Fibroblast of pulmonary artery (primary cell): ENCODE measurements at regions not wholly inside any gene's neighbourhood (a gene's known extent, or its start where the extent isn't known, plus 50 kb on each side); places are given as distances from the start of the nearest gene placed in this dataset.
"Not testable (repeated sequence)": the region's sequence is repeated elsewhere in the genome, so short reads cannot be mapped to it uniquely, and the experiment has no call there.

Experiments
- DNase-seq: peaks from one replicate; pipeline ENCODE4 v3.0.0-alpha.2; 2010; ENCODE audit warnings: low read depth
- H3K4me3 ChIP-seq: replicated peaks from 2 replicates; pipeline ENCODE4 v1.5.1; 2011; ENCODE audit warnings: low read depth, mild to moderate bottlenecking, control low read depth, low read length, moderate library complexity
- CTCF ChIP-seq: IDR thresholded peaks from 2 replicates; pipeline ENCODE4 v1.5.1; 2011; ENCODE audit warnings: mild to moderate bottlenecking, control low read depth, low read length, inconsistent platforms; ENCODE audit errors: missing control alignments

GRCh38 chr6:122180132-122180531, 219.3 kb upstream of the HSF2 start:
- no peak for TF ChIP-seq CTCF
- no peak for DNase-seq
- no peak overlapping the region for H3K4me3 ChIP-seq

GRCh38 chr6:122182061-122182460, 217.4 kb upstream of the HSF2 start:
- DNase-seq: no peak
- H3K4me3 ChIP-seq: no peak overlapping the region
- no peak for TF ChIP-seq CTCF

- TF ChIP-seq CTCF: peak; percentile 40
Observed at GRCh38 chr6:122184401-122184827, 215.0 kb upstream of the HSF2 start.

GRCh38 chr6:122185458-122185857, 214.0 kb upstream of the HSF2 start:
- DNase-seq, H3K4me3 ChIP-seq: not testable (repeated sequence)

More at GRCh38 chr6:122184401-122184827, 215.0 kb upstream of the HSF2 start:
- H3K4me3 ChIP-seq: no peak overlapping the region
- peak; percentile 33 for DNase-seq

- H3K4me3 ChIP-seq: no peak overlapping the region
- DNase-seq: no peak
- no peak for TF ChIP-seq CTCF
Observed at GRCh38 chr6:122187186-122187585, 212.3 kb upstream of the HSF2 start.

- no peak for TF ChIP-seq CTCF
- DNase-seq: no peak
- no peak overlapping the region for H3K4me3 ChIP-seq
Observed at GRCh38 chr6:122198922-122199321, 200.5 kb upstream of the HSF2 start.

GRCh38 chr6:122200440-122200839, 199.0 kb upstream of the HSF2 start:
- DNase-seq: no peak
- no peak overlapping the region for H3K4me3 ChIP-seq
- no peak for TF ChIP-seq CTCF
